OCI-LY7 (cell line): ENCODE measurements at regions not wholly inside any gene's neighbourhood (a gene's known extent, or its start where the extent isn't known, plus 50 kb on each side); places are given as distances from the start of the nearest gene placed in this dataset.

Experiments used
- BruUV-seq: library from RNA; stranded (reverse); fragments of 400-500 nt; replicated peaks from 2 replicates; lab custom pipeline; 2021; lab: Mats Ljungman, UMichigan
- CTCF ChIA-PET: fragments of 300-600 bp; sonication (Branson Sonifier 250); formaldehyde crosslinking; loops from one replicate; lab custom pipeline; 2022; ENCODE audit warnings: antibody characterized with exemption; ENCODE audit not compliant: unreplicated experiment; lab: Charles Lee
- POLR2A ChIA-PET: fragments of 300-600 bp; sonication (Branson Sonifier 250); formaldehyde crosslinking; loops from one replicate; lab custom pipeline; 2022; ENCODE audit warnings: antibody characterized with exemption; lab: Charles Lee
- DNase-seq: peaks from one replicate; pipeline ENCODE4 v3.0.0-alpha.2; 2015; ENCODE audit warnings: low spot score
- H2AFZ ChIP-seq: fragments of 200-600 bp; sonication (generic), shearing (Covaris generic); 2 replicates; pipeline ENCODE4 v1.6.1; 2014; ENCODE audit warnings: mild to moderate bottlenecking, antibody characterized with exemption, low read length, moderate library complexity
- H3K27ac ChIP-seq: fragments of 200-600 bp; sonication (generic); 2 replicates; pipeline ENCODE4 v1.5.1; 2014; ENCODE audit warnings: mixed run types, low read depth, mild to moderate bottlenecking, moderate library complexity, low read length, inconsistent platforms; ENCODE audit not compliant: poor library complexity, severe bottlenecking
- H3K36me3 ChIP-seq: fragments of 200-600 bp; sonication (generic); 2 replicates; pipeline ENCODE4 v1.6.1; 2014; ENCODE audit warnings: mild to moderate bottlenecking, antibody characterized with exemption, low read length, moderate library complexity, mixed read lengths; ENCODE audit not compliant: insufficient read depth
- H3K4me1 ChIP-seq: fragments of 200-600 bp; sonication (generic); 2 replicates; pipeline ENCODE4 v1.5.1; 2014; ENCODE audit warnings: mild to moderate bottlenecking, low read length; ENCODE audit not compliant: insufficient read depth, poor library complexity, severe bottlenecking
- H3K4me2 ChIP-seq: fragments of 200-600 bp; sonication (generic); 2 replicates; pipeline ENCODE4 v1.6.1; 2014; ENCODE audit warnings: mild to moderate bottlenecking, low read length
- H3K4me3 ChIP-seq: fragments of 200-600 bp; sonication (generic); 2 replicates; pipeline ENCODE4 v1.5.1; 2014; ENCODE audit warnings: mild to moderate bottlenecking, low read depth, low read length; ENCODE audit not compliant: poor library complexity, severe bottlenecking
- H3K79me2 ChIP-seq: fragments of 200-600 bp; sonication (generic); 2 replicates; pipeline ENCODE4 v1.6.1; 2016; ENCODE audit warnings: low read depth, mild to moderate bottlenecking, low read length, moderate library complexity, mixed read lengths; ENCODE audit not compliant: insufficient read depth
- H3K9me2 ChIP-seq: fragments of 200-600 bp; sonication (generic); 2 replicates; pipeline ENCODE4 v1.6.1; 2016; ENCODE audit warnings: mild to moderate bottlenecking, low read length, mixed read lengths; ENCODE audit not compliant: insufficient read depth
- H3K9me3 ChIP-seq: fragments of 200-600 bp; sonication (generic); 2 replicates; pipeline ENCODE4 v1.6.1; 2014; ENCODE audit warnings: mild to moderate bottlenecking, mixed run types, low read length, mixed read lengths
- H4K20me1 ChIP-seq: fragments of 200-600 bp; sonication (generic); 2 replicates; pipeline ENCODE4 v1.6.1; 2014; ENCODE audit warnings: mild to moderate bottlenecking, antibody characterized with exemption, low read length, moderate library complexity, mixed read lengths; ENCODE audit not compliant: insufficient read depth
- EZH2phosphoT487 ChIP-seq: fragments of 200-600 bp; sonication (generic); IDR thresholded peaks from 2 replicates; pipeline ENCODE4 v1.6.1; 2018; ENCODE audit warnings: low read depth, borderline replicate concordance, mild to moderate bottlenecking, mixed run types, antibody characterized with exemption, low read length, moderate library complexity, mixed read lengths
- intact Hi-C: fragments of 100-400 bp; cut with micrococcal nuclease; formaldehyde crosslinking; loops from one replicate; pipeline ENCODE4 v1.10.0; 2022; ENCODE audit not compliant: unreplicated experiment
- TF ChIP-seq, protein P1 (sequence below): fragments of 200-600 bp; sonication (generic); conservative IDR thresholded peaks from 2 replicates; pipeline ENCODE4 v1.5.1; 2014; ENCODE audit warnings: mild to moderate bottlenecking, antibody characterized with exemption, low read length, moderate library complexity, mixed read lengths

DNA sequence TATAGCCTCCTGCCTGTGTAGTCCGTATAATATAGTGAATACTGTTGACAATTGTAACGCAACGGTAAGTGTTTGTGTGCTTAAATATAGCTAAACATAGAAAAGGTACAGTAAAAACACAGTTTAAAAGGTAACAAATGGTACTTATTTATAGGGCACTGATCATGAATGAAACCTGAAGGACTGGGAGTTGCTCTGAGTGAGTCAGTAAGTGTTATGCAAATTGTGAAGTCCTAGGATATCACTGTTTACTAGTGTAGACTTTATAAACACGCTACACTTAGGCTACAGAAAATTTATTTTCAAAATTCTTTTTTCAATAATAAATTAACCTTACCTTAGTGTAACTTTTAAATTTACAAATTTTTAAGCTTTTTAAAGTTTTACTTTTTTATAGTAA lies 1090.1 kb downstream of the CDH9 start:
- Histone ChIP-seq H3K4me1 (no peaks in the 10 kb centered on the region), H3K36me3 (no peaks in the 10 kb centered on the region), H2AFZ (no peak overlapping the region), H4K20me1 (no peaks in the 10 kb centered on the region), H3K9me2 (no peaks in the 10 kb centered on the region), H3K4me2 (no peak overlapping the region), H3K9me3 (no peaks in the 10 kb centered on the region), H3K4me3 (no peak overlapping the region), H3K79me2 (no peaks in the 10 kb centered on the region), H3K27ac (no peak overlapping the region)
- TF ChIP-seq, protein P1, sequence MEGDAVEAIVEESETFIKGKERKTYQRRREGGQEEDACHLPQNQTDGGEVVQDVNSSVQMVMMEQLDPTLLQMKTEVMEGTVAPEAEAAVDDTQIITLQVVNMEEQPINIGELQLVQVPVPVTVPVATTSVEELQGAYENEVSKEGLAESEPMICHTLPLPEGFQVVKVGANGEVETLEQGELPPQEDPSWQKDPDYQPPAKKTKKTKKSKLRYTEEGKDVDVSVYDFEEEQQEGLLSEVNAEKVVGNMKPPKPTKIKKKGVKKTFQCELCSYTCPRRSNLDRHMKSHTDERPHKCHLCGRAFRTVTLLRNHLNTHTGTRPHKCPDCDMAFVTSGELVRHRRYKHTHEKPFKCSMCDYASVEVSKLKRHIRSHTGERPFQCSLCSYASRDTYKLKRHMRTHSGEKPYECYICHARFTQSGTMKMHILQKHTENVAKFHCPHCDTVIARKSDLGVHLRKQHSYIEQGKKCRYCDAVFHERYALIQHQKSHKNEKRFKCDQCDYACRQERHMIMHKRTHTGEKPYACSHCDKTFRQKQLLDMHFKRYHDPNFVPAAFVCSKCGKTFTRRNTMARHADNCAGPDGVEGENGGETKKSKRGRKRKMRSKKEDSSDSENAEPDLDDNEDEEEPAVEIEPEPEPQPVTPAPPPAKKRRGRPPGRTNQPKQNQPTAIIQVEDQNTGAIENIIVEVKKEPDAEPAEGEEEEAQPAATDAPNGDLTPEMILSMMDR = no peak
- TF ChIP-seq EZH2phosphoT487 = no peak
- ChIA-PET POLR2A (interaction anchor here (0.6 kb wide), 1 partner anchor 16 kb away, joined by 5 read pairs; no protein-coding TSS in a partner anchor), CTCF (no interaction called here)
- intact Hi-C loops = no loop called here
- DNase-seq = no peak
- no TSS peak for BruUV-seq

DNA sequence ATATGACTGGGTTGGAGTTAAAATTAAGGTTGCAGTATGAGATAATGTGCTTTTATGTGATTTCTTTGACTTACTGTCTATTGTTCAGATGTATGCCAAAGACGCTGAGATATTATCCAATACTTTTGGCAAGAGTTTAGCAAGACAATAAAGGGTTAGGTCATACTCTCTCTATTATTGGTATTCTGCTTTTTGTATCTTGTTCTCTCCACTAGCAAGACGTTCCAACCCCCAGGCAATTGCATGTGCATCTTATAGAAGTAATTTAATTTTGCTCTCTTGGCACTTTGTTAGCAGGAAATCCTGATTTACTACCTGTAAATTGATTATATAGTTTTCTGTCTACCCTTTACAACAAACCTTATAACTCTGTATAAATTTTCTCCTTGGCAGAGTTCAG lies 1093.6 kb downstream of the CDH9 start:
- intact Hi-C loops = no loop called here
- Histone ChIP-seq H3K4me3 (no peak overlapping the region), H3K4me2 (no peak overlapping the region), H4K20me1 (no peaks in the 10 kb centered on the region), H3K9me2 (no peaks in the 10 kb centered on the region), H3K27ac (no peak overlapping the region), H3K79me2 (no peaks in the 10 kb centered on the region), H3K36me3 (no peaks in the 10 kb centered on the region), H3K4me1 (no peaks in the 10 kb centered on the region), H3K9me3 (no peaks in the 10 kb centered on the region), H2AFZ (no peak overlapping the region)
- no peak for DNase-seq
- TF ChIP-seq EZH2phosphoT487 = no peak
- TF ChIP-seq, protein P1 = no peak
- CTCF ChIA-PET = no interaction called here
- BruUV-seq = no TSS peak
- POLR2A ChIA-PET = interaction anchor here (0.6 kb wide), 1 partner anchor 643 kb away, joined by 3 read pairs; no protein-coding TSS in a partner anchor

DNA sequence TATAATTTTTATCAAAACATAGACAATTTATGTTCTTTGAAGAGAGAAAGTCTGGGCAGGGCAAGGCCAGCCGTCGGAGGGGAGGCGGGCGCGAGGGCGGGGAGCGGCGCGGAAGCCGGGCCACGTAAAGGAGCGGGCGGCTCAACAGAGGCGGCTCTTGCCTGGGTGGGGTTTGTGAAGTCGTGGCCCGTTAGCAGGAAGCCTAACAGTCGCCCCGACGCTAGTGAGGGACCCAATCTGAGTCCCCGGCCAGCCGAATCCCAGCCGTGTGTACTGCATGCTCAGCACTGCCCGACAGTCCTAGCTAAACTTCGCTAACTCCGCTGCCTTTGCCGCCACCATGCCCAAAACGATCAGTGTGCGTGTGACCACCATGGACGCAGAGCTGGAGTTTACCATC lies 1129.2 kb downstream of the CDH9 start:
- H3K27ac ChIP-seq = no peak overlapping the region
- POLR2A ChIA-PET = no interaction called here
- no peaks in the 10 kb centered on the region for H3K9me2 ChIP-seq
- CTCF ChIA-PET = no interaction called here
- H3K4me2 ChIP-seq = no peak overlapping the region
- H3K4me1 ChIP-seq = no peaks in the 10 kb centered on the region
- DNase-seq = no peak
- H3K36me3 ChIP-seq = no peaks in the 10 kb centered on the region
- intact Hi-C loops = no loop called here
- no peak overlapping the region for H2AFZ ChIP-seq
- no peaks in the 10 kb centered on the region for H4K20me1 ChIP-seq
- no peaks in the 10 kb centered on the region for H3K9me3 ChIP-seq
- H3K79me2 ChIP-seq = no peaks in the 10 kb centered on the region
- BruUV-seq = no TSS peak
- H3K4me3 ChIP-seq = no peak overlapping the region
- TF ChIP-seq, protein P1 = no peak
- no peak for TF ChIP-seq EZH2phosphoT487
